Stimulated activated CD4-positive, alpha-beta T cell treated with anti-CD3 and anti-CD28 coated beads, Interleukin-2, amount 100 ng/mL, for 4 hours (primary cell): ENCODE measurements at regions not wholly inside any gene's neighbourhood (a gene's known extent, or its start where the extent isn't known, plus 50 kb on each side); places are given as distances from the start of the nearest gene placed in this dataset.

Source experiments
- DNase-seq: peaks from one replicate; pipeline ENCODE4 v3.0.0-alpha.2; 2020; ENCODE audit warnings: low read depth

- no peak for DNase-seq
Measured at GRCh38 chr1:222911866-222912265, 97.0 kb downstream of the DISP1 start.

GRCh38 chr1:222912730-222913129, 97.9 kb downstream of the DISP1 start:
- no peak for DNase-seq

- DNase-seq = no peak
Measured at GRCh38 chr1:222914861-222915632, 100.2 kb downstream of the DISP1 start.

- no peak for DNase-seq
Measured at GRCh38 chr1:222916100-222916499, 101.3 kb downstream of the DISP1 start.

GRCh38 chr1:222918801-222919477, 104.1 kb downstream of the DISP1 start:
- DNase-seq = no peak

- no peak for DNase-seq
Measured at GRCh38 chr1:222919478-222919865, 104.6 kb downstream of the DISP1 start.

GRCh38 chr1:222920169-222920568, 105.3 kb downstream of the DISP1 start:
- DNase-seq = no peak

- DNase-seq = no peak
Measured at GRCh38 chr1:222921945-222922344, 107.1 kb downstream of the DISP1 start.

- DNase-seq = no peak
Measured at GRCh38 chr1:222923506-222923905, 108.7 kb downstream of the DISP1 start.

- DNase-seq = no peak
Measured at GRCh38 chr1:222924136-222924706, 109.4 kb downstream of the DISP1 start.

- no peak for DNase-seq
Measured at GRCh38 chr1:222926566-222926965, 111.7 kb downstream of the DISP1 start.

GRCh38 chr1:222927031-222927430, 112.2 kb downstream of the DISP1 start:
- no peak for DNase-seq

- DNase-seq = no peak
Measured at GRCh38 chr1:222928212-222928611, 113.4 kb downstream of the DISP1 start.

- DNase-seq = no peak
Measured at GRCh38 chr1:222930070-222930469, 115.2 kb downstream of the DISP1 start.

GRCh38 chr1:222931023-222931422, 116.2 kb downstream of the DISP1 start:
- no peak for DNase-seq

- DNase-seq = no peak
Measured at GRCh38 chr1:222933273-222933672, 118.4 kb downstream of the DISP1 start.

- DNase-seq = no peak
Measured at GRCh38 chr1:222935239-222935900, 120.5 kb downstream of the DISP1 start.

GRCh38 chr1:222936042-222936441, 121.2 kb downstream of the DISP1 start:
- no peak for DNase-seq

GRCh38 chr1:222938986-222939385, 124.1 kb downstream of the DISP1 start:
- no peak for DNase-seq

GRCh38 chr1:222940095-222940494, 125.3 kb downstream of the DISP1 start:
- DNase-seq = no peak

GRCh38 chr1:222940906-222941305, 126.1 kb downstream of the DISP1 start:
- DNase-seq = no peak

- no peak for DNase-seq
Measured at GRCh38 chr1:222941425-222941824, 126.6 kb downstream of the DISP1 start.

GRCh38 chr1:222946436-222946835, 131.6 kb downstream of the DISP1 start:
- DNase-seq = no peak
